ENCODE measurements at regions not wholly inside any gene's neighbourhood (a gene's known extent, or its start where the extent isn't known, plus 50 kb on each side); places are given as distances from the start of the nearest gene placed in this dataset.

DNA sequence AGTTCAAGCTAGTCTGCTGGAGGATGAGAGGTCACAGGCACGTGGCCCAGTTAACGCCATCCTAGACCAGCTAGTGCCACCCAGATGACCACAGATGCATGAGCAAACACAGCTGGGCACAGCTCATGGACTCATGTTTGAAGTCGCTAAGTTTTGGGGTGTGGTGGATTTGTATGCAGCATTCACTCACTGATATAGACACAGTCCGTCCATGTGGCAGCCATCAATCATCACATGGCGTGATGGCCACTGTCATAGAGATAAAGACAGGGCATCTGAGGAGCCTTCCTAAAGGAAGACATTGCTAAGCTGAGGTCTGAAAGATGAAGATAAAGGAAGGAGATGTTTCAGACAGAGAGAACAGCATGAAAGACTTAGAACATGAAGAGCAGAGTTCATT is 154.4 kb upstream of the JAG1 start:
- Mint-ChIP-seq H3K4me3 (no peak overlapping the region), H3K4me1 (no peaks in the 10 kb centered on the region), H3K27ac (no peak overlapping the region), H3K9me3 (no peaks in the 10 kb centered on the region), H3K27me3 (no peaks in the 10 kb centered on the region), H3K36me3 (ENCODE audit: low read depth) (no peaks in the 10 kb centered on the region)
- no peak for DNase-seq
- ChIA-PET POLR2A (no interaction called here), CTCF (no interaction called here)
- ATAC-seq (ENCODE audit: low read depth): no peak
- TF ChIP-seq, protein P1, sequence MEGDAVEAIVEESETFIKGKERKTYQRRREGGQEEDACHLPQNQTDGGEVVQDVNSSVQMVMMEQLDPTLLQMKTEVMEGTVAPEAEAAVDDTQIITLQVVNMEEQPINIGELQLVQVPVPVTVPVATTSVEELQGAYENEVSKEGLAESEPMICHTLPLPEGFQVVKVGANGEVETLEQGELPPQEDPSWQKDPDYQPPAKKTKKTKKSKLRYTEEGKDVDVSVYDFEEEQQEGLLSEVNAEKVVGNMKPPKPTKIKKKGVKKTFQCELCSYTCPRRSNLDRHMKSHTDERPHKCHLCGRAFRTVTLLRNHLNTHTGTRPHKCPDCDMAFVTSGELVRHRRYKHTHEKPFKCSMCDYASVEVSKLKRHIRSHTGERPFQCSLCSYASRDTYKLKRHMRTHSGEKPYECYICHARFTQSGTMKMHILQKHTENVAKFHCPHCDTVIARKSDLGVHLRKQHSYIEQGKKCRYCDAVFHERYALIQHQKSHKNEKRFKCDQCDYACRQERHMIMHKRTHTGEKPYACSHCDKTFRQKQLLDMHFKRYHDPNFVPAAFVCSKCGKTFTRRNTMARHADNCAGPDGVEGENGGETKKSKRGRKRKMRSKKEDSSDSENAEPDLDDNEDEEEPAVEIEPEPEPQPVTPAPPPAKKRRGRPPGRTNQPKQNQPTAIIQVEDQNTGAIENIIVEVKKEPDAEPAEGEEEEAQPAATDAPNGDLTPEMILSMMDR (IDR thresholded peaks at IDR 0.05): no peak
- intact Hi-C loops (cut with micrococcal nuclease): no loop called here

DNA sequence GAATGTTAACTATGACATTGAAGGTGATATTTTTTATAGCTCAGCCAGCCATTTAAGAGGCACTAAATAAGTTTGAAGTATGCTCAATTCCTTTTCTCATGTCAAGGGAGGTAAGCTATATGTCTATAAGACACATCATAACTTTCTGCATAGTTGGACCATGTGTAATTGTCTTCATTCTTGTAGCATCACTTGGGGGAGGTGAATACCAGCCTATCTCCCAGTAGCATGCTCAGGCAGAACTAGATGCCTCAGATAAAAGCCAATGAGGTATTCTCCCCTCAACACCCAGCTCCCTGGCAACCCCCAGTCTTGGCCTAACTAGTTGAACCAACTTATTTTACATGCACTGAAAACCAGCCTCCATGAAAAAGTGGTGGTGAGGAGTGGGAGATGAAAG is 158.3 kb upstream of the JAG1 start:
- intact Hi-C loops (cut with micrococcal nuclease): no loop called here
- CTCF ChIA-PET: no interaction called here
- Mint-ChIP-seq H3K36me3 (ENCODE audit: low read depth) (no peaks in the 10 kb centered on the region), H3K4me3 (no peak overlapping the region), H3K4me1 (no peaks in the 10 kb centered on the region), H3K9me3 (no peaks in the 10 kb centered on the region), H3K27ac (no peak overlapping the region), H3K27me3 (no peaks in the 10 kb centered on the region)
- ATAC-seq (ENCODE audit: low read depth) (no peak), DNase-seq (no peak)
- POLR2A ChIA-PET: no interaction called here
- TF ChIP-seq, protein P1 (IDR thresholded peaks at IDR 0.05): no peak

DNA sequence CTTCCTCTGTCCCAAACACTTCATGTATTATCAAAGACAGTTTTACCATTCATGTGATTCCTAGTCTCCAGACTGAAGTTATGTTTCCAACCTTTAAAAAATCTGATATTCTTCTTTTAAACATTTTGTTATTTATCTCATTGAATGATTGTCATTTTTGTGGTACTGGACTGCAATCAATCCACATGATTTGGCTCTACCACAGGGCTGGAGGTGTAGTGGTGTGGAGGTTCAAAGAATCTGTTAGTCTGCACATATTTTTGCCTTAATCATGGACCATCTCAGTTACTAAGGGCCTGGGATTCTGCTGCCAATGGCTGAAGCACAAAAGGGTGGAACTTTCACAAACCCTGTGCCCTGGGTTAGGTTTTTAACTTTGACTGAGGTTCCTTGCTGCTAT is 164.1 kb upstream of the JAG1 start:
- ChIA-PET POLR2A (no interaction called here), CTCF (no interaction called here)
- intact Hi-C loops (cut with micrococcal nuclease): no loop called here
- DNase-seq (no peak), ATAC-seq (ENCODE audit: low read depth) (no peak)
- Mint-ChIP-seq H3K27me3 (no peaks in the 10 kb centered on the region), H3K4me1 (no peaks in the 10 kb centered on the region), H3K4me3 (no peak overlapping the region), H3K9me3 (peaks cover 7% of the 10 kb centered on the region), H3K36me3 (ENCODE audit: low read depth) (no peaks in the 10 kb centered on the region), H3K27ac (no peak overlapping the region)
- TF ChIP-seq, protein P1 (IDR thresholded peaks at IDR 0.05): no peak

DNA sequence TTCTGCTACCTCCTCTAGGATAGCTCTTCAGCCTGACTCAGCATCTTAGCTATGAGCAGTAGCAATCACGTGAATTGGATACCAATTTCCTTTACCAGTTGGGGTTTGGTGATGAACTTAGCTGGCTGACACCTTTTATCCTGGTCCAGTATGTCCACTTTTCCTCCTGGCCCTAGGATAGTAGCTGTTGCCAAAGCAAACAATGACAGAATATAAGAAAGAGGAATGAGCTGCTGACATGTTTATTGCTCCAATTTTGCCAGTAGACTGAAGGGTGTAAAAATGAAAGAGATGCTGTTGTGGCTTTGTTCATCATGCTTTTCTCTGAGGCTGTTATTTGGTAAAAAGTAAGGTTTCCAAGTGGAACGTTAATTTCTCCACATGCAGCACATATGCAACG is 168.3 kb upstream of the JAG1 start:
- CTCF ChIA-PET: no interaction called here
- H3K27ac Mint-ChIP-seq: no peak overlapping the region
- POLR2A ChIA-PET: no interaction called here
- H3K9me3 Mint-ChIP-seq: peaks cover 7% of the 10 kb centered on the region
- H3K4me1 Mint-ChIP-seq: no peaks in the 10 kb centered on the region
- intact Hi-C loops (cut with micrococcal nuclease): no loop called here
- no peaks in the 10 kb centered on the region for H3K27me3 Mint-ChIP-seq
- H3K4me3 Mint-ChIP-seq: no peak overlapping the region
- ATAC-seq (ENCODE audit: low read depth): no peak
- no peak for DNase-seq
- TF ChIP-seq, protein P1 (IDR thresholded peaks at IDR 0.05): no peak
- no peaks in the 10 kb centered on the region for H3K36me3 Mint-ChIP-seq (ENCODE audit: low read depth)

DNA sequence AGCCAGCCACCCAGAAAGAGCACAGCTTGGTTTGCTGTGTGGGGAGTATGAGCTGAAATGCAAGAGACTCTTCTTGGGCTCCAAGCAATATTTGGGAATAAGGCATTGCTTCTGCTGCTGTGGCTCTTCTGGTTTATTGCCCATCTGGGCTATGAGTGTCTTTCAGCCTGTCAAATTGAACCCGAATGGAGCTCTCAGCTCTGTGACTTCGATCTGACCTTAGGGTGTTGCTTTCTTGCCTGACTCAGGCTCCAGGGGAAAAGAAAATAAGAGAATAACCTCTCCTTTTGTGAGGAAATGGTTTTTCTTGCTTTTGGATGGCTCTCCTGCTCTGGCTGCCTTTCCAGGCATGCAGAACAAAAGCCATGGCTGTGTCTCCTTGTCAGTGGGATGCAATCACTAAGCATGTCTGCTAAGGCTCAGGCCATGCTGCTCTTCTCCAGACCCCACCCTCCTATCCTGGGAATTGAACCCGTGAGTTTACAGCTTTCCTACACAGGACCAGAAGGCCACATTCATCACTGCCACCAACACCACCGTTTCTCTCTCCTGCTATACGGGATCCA is 169.4 kb upstream of the JAG1 start:
- Mint-ChIP-seq H3K9me3 (peaks cover 7% of the 10 kb centered on the region), H3K36me3 (ENCODE audit: low read depth) (no peaks in the 10 kb centered on the region), H3K4me3 (no peak overlapping the region), H3K27me3 (no peaks in the 10 kb centered on the region), H3K27ac (no peak overlapping the region), H3K4me1 (no peaks in the 10 kb centered on the region)
- no peak for DNase-seq
- TF ChIP-seq, protein P1 (IDR thresholded peaks at IDR 0.05): no peak
- no peak for ATAC-seq (ENCODE audit: low read depth)
- ChIA-PET CTCF (no interaction called here), POLR2A (no interaction called here)
- intact Hi-C loops (cut with micrococcal nuclease): no loop called here

Data from activated B cell treated with CpG ODN at 0.5 μM for 24 hours (primary cell).